H1 (cell line): ENCODE measurements at regions not wholly inside any gene's neighbourhood (a gene's known extent, or its start where the extent isn't known, plus 50 kb on each side); places are given as distances from the start of the nearest gene placed in this dataset.

ENCODE experiments used
- CTCF ChIA-PET: fragments of 300-600 bp; sonication (Branson Sonifier 250); formaldehyde crosslinking; loops from one replicate; lab custom pipeline; 2021; ENCODE audit not compliant: partially characterized antibody; lab: Charles Lee
- POLR2A ChIA-PET: fragments of 300-600 bp; sonication (Branson Sonifier 250); formaldehyde crosslinking; loops from one replicate; lab custom pipeline; 2021; ENCODE audit warnings: inconsistent platforms; ENCODE audit not compliant: partially characterized antibody; lab: Charles Lee
- DNase-seq, 2 experiments: peaks; one replicate each; pipeline versions ENCODE4 v3.0.0 to v3.0.0-alpha.2; 2010 to 2022; ENCODE audit warnings: low spot score in 2 of 2, low read depth in 1 of 2, mixed read lengths in 1 of 2
- FAIRE-seq: peaks from 2 replicates; lab custom pipeline; 2011; peaks lifted over from hg19 to GRCh38; lab: Jason Lieb, UNC
- H2AFZ ChIP-seq: 2 replicates; pipeline ENCODE4 v1.8.1; 2012; ENCODE audit warnings: low read length, inconsistent platforms
- H2AK5ac ChIP-seq: 2 replicates; pipeline ENCODE4 v1.6.1; 2013; ENCODE audit warnings: low read depth, low read length
- H2BK120ac ChIP-seq: replicated peaks from 2 replicates; pipeline ENCODE3; 2013; ENCODE audit warnings: low read depth, low read length, inconsistent platforms
- H2BK12ac ChIP-seq: 2 replicates; pipeline ENCODE4 v1.6.1; 2013; ENCODE audit warnings: low read depth, low read length
- H2BK15ac ChIP-seq: 2 replicates; pipeline ENCODE4 v1.6.1; 2013; ENCODE audit warnings: low read length
- H2BK20ac ChIP-seq: 2 replicates; pipeline ENCODE4 v1.6.1; 2013; ENCODE audit warnings: low read length
- H2BK5ac ChIP-seq: 2 replicates; pipeline ENCODE4 v1.6.1; 2013; ENCODE audit warnings: low read depth, low read length
- H3K14ac ChIP-seq: 2 replicates; pipeline ENCODE4 v1.6.1; 2013; ENCODE audit warnings: inconsistent platforms; ENCODE audit not compliant: insufficient read length
- H3K18ac ChIP-seq: 2 replicates; pipeline ENCODE4 v1.6.1; 2013; ENCODE audit warnings: low read length; ENCODE audit errors: extremely low read depth
- H3K23ac ChIP-seq: 2 replicates; pipeline ENCODE4 v1.6.1; 2013; ENCODE audit warnings: inconsistent platforms; ENCODE audit not compliant: insufficient read length
- H3K23me2 ChIP-seq: 2 replicates; pipeline ENCODE4 v1.6.1; 2013; ENCODE audit warnings: low read depth, low read length
- H3K27ac ChIP-seq: 2 replicates; pipeline ENCODE4 v1.6.1; 2011; ENCODE audit warnings: low read depth, low read length, inconsistent platforms
- H3K27me3 ChIP-seq, 4 experiments: replicated peaks in 1 of 4; 1 replicate in 1 of 4; 2 replicates in 3 of 4; pipeline versions ENCODE4 v1.6.1 to v1.8.1; 2011 to 2013; ENCODE audit warnings: low read length in 3 of 4, mild to moderate bottlenecking in 3 of 4, inconsistent platforms in 2 of 4, mixed read lengths in 2 of 4, moderate library complexity in 1 of 4; ENCODE audit not compliant: control insufficient read depth in 3 of 4, insufficient read depth in 3 of 4; ENCODE audit errors: extremely low read depth in 1 of 4
- H3K36me3 ChIP-seq, 4 experiments: 2 replicates each; pipeline versions ENCODE4 v1.6.1 to v1.8.1; 2011 to 2013; ENCODE audit warnings: mild to moderate bottlenecking in 4 of 4, low read length in 3 of 4, moderate library complexity in 2 of 4, control low read depth in 1 of 4, inconsistent platforms in 1 of 4; ENCODE audit not compliant: insufficient read depth in 4 of 4, control insufficient read depth in 2 of 4
- H3K4ac ChIP-seq: replicated peaks from 2 replicates; pipeline ENCODE3; 2013; ENCODE audit warnings: low read length, low read depth, mixed read lengths, inconsistent platforms; ENCODE audit not compliant: insufficient read length
- H3K4me1 ChIP-seq, 4 experiments: replicated peaks in 1 of 4; 1 replicate in 1 of 4; 2 replicates in 3 of 4; pipeline versions ENCODE4 v1.6.1 to v1.8.1; 2011 to 2013; ENCODE audit warnings: low read length in 3 of 4, inconsistent platforms in 2 of 4, mixed read lengths in 1 of 4; ENCODE audit not compliant: insufficient read depth in 4 of 4, control insufficient read depth in 3 of 4
- H3K4me2 ChIP-seq, 2 experiments: 2 replicates each; pipeline versions ENCODE4 v1.6.1 to v1.8.1; 2011 to 2013; ENCODE audit warnings: low read depth in 2 of 2, low read length in 2 of 2, control low read depth in 1 of 2, inconsistent platforms in 1 of 2, mild to moderate bottlenecking in 1 of 2; ENCODE audit not compliant: insufficient read depth in 1 of 2
- H3K4me3 ChIP-seq, 4 experiments: fragments of 200-600, 300-600 bp in 1 of 4; sonication (generic), shearing (Covaris generic), sonication (Bioruptor Twin) in 1 of 4; 2 replicates each; pipeline versions ENCODE4 v1.5.1 to v1.8.1; 2011 to 2016; ENCODE audit warnings: low read length in 4 of 4, low read depth in 3 of 4, control low read depth in 2 of 4, inconsistent platforms in 2 of 4, mild to moderate bottlenecking in 2 of 4, mixed read lengths in 1 of 4, moderate library complexity in 1 of 4; ENCODE audit not compliant: insufficient read depth in 2 of 4; ENCODE audit errors: extremely low read depth in 1 of 4
- H3K56ac ChIP-seq: replicated peaks from 2 replicates; pipeline ENCODE3; 2013; ENCODE audit warnings: low read depth, mild to moderate bottlenecking, mixed read lengths, low read length, inconsistent platforms; ENCODE audit not compliant: insufficient read length
- H3K79me1 ChIP-seq: 2 replicates; pipeline ENCODE4 v1.6.1; 2013; ENCODE audit warnings: low read depth, low read length, control low read depth
- H3K79me2 ChIP-seq, 2 experiments: 2 replicates each; pipeline versions ENCODE4 v1.6.1 to v1.8.1; 2012 to 2013; ENCODE audit warnings: low read length in 2 of 2, mild to moderate bottlenecking in 2 of 2, inconsistent platforms in 1 of 2; ENCODE audit not compliant: insufficient read depth in 2 of 2, control insufficient read depth in 1 of 2
- H3K9ac ChIP-seq, 4 experiments: replicated peaks in 1 of 4; 1 replicate in 1 of 4; 2 replicates in 3 of 4; pipeline versions ENCODE4 v1.6.1 to v1.8.1; 2011 to 2013; ENCODE audit warnings: low read depth in 3 of 4, low read length in 3 of 4, control low read depth in 2 of 4, mild to moderate bottlenecking in 2 of 4, moderate library complexity in 2 of 4, inconsistent platforms in 1 of 4; ENCODE audit errors: extremely low read depth in 1 of 4
- H3K9me3 ChIP-seq, 2 experiments: 2 replicates each; pipeline versions ENCODE4 v1.6.1 to v1.8.1; 2012 to 2013; ENCODE audit warnings: mild to moderate bottlenecking in 2 of 2, moderate library complexity in 2 of 2, control low read depth in 1 of 2, inconsistent platforms in 1 of 2, low read depth in 1 of 2, low read length in 1 of 2, mixed read lengths in 1 of 2; ENCODE audit not compliant: insufficient read depth in 2 of 2
- H4K20me1 ChIP-seq, 2 experiments: replicated peaks in 1 of 2; 2 replicates each; pipeline versions ENCODE3 to v1.8.1; 2011 to 2013; ENCODE audit warnings: inconsistent platforms in 2 of 2, low read length in 2 of 2, mild to moderate bottlenecking in 1 of 2; ENCODE audit not compliant: insufficient read depth in 2 of 2, control insufficient read depth in 1 of 2
- H4K5ac ChIP-seq: 2 replicates; pipeline ENCODE4 v1.6.1; 2013; ENCODE audit warnings: low read length, low read depth, mixed read lengths, inconsistent platforms; ENCODE audit not compliant: insufficient read length
- H4K8ac ChIP-seq: 2 replicates; pipeline ENCODE4 v1.8.0; 2013; ENCODE audit warnings: mild to moderate bottlenecking, moderate library complexity, low read length, inconsistent platforms; ENCODE audit not compliant: insufficient read depth; ENCODE audit errors: extremely low read depth
- H4K91ac ChIP-seq: replicated peaks from 2 replicates; pipeline ENCODE3; 2013; ENCODE audit warnings: low read length, mixed read lengths, inconsistent platforms; ENCODE audit not compliant: insufficient read length
- CBX5 ChIP-seq: fragments of 300-800, 300-1000 bp; sonication (generic); IDR thresholded peaks from 2 replicates; pipeline ENCODE4 v1.7.1; 2016; ENCODE audit warnings: antibody characterized with exemption, low read length, low read depth
- CBX8 ChIP-seq: fragments of 300-800, 300-1000 bp; sonication (generic); IDR thresholded peaks from 2 replicates; pipeline ENCODE4 v1.7.1; 2016; ENCODE audit warnings: low read depth, low read length, borderline replicate concordance
- EGR1 ChIP-seq: IDR thresholded peaks from 2 replicates; pipeline ENCODE4 v1.6.1; 2011; ENCODE audit warnings: low read depth, low read length, borderline replicate concordance
- HDAC6 ChIP-seq: IDR thresholded peaks from one replicate; pipeline ENCODE4 v1.7.1; 2012; ENCODE audit warnings: low read depth, mild to moderate bottlenecking, inconsistent platforms, low read length, moderate library complexity
- JUN ChIP-seq: IDR thresholded peaks from 2 replicates; pipeline ENCODE4 v1.6.1; 2011; ENCODE audit warnings: low read depth, mild to moderate bottlenecking, improper control_type of control experiment, low read length
- MAFK ChIP-seq: IDR thresholded peaks from 2 replicates; pipeline ENCODE4 v1.6.1; 2012; ENCODE audit warnings: low read depth, mild to moderate bottlenecking, improper control_type of control experiment, low read length
- RNF2 ChIP-seq: fragments of 200-900, 300-1000 bp; sonication (generic); IDR thresholded peaks from 2 replicates; pipeline ENCODE4 v1.7.1; 2016; ENCODE audit warnings: borderline replicate concordance, low read depth, mild to moderate bottlenecking, antibody characterized with exemption, low read length; ENCODE audit not compliant: poor library complexity, severe bottlenecking; ENCODE audit errors: missing control alignments
- SAP30 ChIP-seq: fragments of 300-600 bp; sonication (generic); IDR thresholded peaks from 2 replicates; pipeline ENCODE4 v1.7.1; 2012; ENCODE audit warnings: low read length, moderate library complexity, mild to moderate bottlenecking, inconsistent platforms; ENCODE audit not compliant: insufficient read depth, insufficient replicate concordance
- SIRT6 ChIP-seq: IDR thresholded peaks from one replicate; pipeline ENCODE4 v1.7.1; 2012; ENCODE audit warnings: low read length, inconsistent platforms
- SP1 ChIP-seq: IDR thresholded peaks from 2 replicates; pipeline ENCODE4 v1.6.1; 2011; ENCODE audit warnings: low read depth, low read length
- SP4 ChIP-seq: IDR thresholded peaks from 2 replicates; pipeline ENCODE4 v1.6.1; 2012; ENCODE audit warnings: low read length, inconsistent platforms
- SUZ12 ChIP-seq: fragments of 200-600 bp; sonication (generic); IDR thresholded peaks from 2 replicates; pipeline ENCODE4 v1.6.1; 2012; ENCODE audit warnings: mild to moderate bottlenecking, inconsistent platforms, low read length, moderate library complexity, mixed read lengths
- TCF12 ChIP-seq: IDR thresholded peaks from 2 replicates; pipeline ENCODE4 v1.6.1; 2011; ENCODE audit warnings: low read depth, mild to moderate bottlenecking, low read length
- YY1 ChIP-seq: IDR thresholded peaks from 2 replicates; pipeline ENCODE4 v1.6.1; 2011; ENCODE audit warnings: low read depth, mild to moderate bottlenecking, low read length
- WGBS, 2 experiments: shearing (Covaris generic) in 1 of 2; methylation state at CpG; one replicate each; pipeline versions ENCODE4 v1.1.6 to v1.1.7; 2013 to 2015; ENCODE audit warnings: low lambda C conversion rate in 2 of 2, mixed read lengths in 2 of 2, inconsistent platforms in 1 of 2, low coverage in 1 of 2, missing lambda C conversion rate in 1 of 2; ENCODE audit not compliant: insufficient replicate concordance in 2 of 2, insufficient coverage in 1 of 2, insufficient read length in 1 of 2; ENCODE audit errors: extremely low coverage in 1 of 2, missing lambda C conversion rate in 1 of 2; 5-methylcytosine and 5-hydroxymethylcytosine counted together

- TF ChIP-seq SUZ12 = no peak
- no peak for TF ChIP-seq CBX5
- TF ChIP-seq JUN = no peak
- TF ChIP-seq SP1 = no peak
- no peak for TF ChIP-seq MAFK
- TF ChIP-seq RNF2 = no peak
- TF ChIP-seq CBX8 = no peak
- no peak for TF ChIP-seq SIRT6
- no peak for TF ChIP-seq TCF12
- TF ChIP-seq HDAC6 = no peak
- no peak for TF ChIP-seq SAP30
- no peak for TF ChIP-seq EGR1
- TF ChIP-seq YY1 = no peak
- TF ChIP-seq SP4 = no peak
- no peak for FAIRE-seq
- no peaks in the 10 kb centered on the region for H3K4me1 ChIP-seq
- ChIA-PET POLR2A (no interaction called here), CTCF (interaction anchor here (0.6 to 3.4 kb wide), 25 partner anchors 9 to 312 kb away, joined by 3 to 27 read pairs (median 4); no protein-coding TSS in a partner anchor)
- no peak overlapping the region for H3K4ac ChIP-seq
- H4K20me1 ChIP-seq = no peaks in the 10 kb centered on the region
- no peak for DNase-seq
- no peak overlapping the region for H2BK20ac ChIP-seq
- no peaks in the 10 kb centered on the region for H3K36me3 ChIP-seq
- H3K23ac ChIP-seq = no peak overlapping the region
- H3K18ac ChIP-seq = no peak overlapping the region
- no peak overlapping the region for H3K4me2 ChIP-seq
- no peak overlapping the region for H2AFZ ChIP-seq
- H3K27me3 ChIP-seq = no peaks in the 10 kb centered on the region
- no peak overlapping the region for H3K9ac ChIP-seq
- no peak overlapping the region for H4K8ac ChIP-seq
- H2AK5ac ChIP-seq = no peak overlapping the region
- no peak overlapping the region for H2BK120ac ChIP-seq
- H2BK15ac ChIP-seq = no peak overlapping the region
- no peak overlapping the region for H3K56ac ChIP-seq
- no peak overlapping the region for H2BK5ac ChIP-seq
- H3K23me2 ChIP-seq = no peaks in the 10 kb centered on the region
- 89% methylated on average over 4 of the region's 4 CpGs; no CpG with 5 or more reads in 1 of the 2 experiments for WGBS, 2 experiments
- no peak overlapping the region for H4K91ac ChIP-seq
- no peak overlapping the region for H3K27ac ChIP-seq
- no peaks in the 10 kb centered on the region for H3K79me2 ChIP-seq
- H3K79me1 ChIP-seq = no peaks in the 10 kb centered on the region
- H2BK12ac ChIP-seq = no peak overlapping the region
- H3K14ac ChIP-seq = no peak overlapping the region
- no peak overlapping the region for H4K5ac ChIP-seq
- no peaks in the 10 kb centered on the region for H3K9me3 ChIP-seq
- H3K4me3 ChIP-seq = no peak overlapping the region
Measured at GRCh38 chr11:32232516-32232915, 141.6 kb downstream of the RCN1 start.
